ENCODE measurements at regions not wholly inside any gene's neighbourhood (a gene's known extent, or its start where the extent isn't known, plus 50 kb on each side); places are given as distances from the start of the nearest gene placed in this dataset.

DNA sequence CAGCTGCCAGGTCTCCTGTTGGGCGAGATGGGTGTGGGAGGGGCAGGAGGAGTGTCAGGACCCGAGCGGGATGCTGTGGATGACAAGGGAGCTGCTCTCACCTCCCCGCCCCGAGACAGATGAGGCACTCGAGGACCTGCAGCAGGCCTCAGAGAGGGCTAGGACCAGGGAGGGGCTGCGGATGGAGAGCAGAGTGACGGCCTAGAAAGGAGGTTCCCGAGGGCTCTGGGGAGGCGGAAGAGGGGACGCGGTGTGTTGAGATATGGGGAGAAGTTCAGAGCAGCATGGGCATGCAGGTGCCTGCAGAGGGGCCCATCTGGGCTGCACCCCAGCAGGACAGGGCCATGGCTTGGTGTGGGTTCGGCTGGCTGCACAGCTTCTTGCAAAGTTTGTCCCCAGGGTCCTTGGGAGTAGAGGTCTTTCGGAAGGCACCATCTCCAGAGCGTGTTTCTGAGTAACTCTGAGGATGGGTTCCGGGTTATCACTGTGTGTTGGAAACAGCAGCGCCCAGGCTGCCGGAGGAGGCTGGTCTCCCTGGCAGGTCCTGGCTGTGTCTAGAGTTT is 104.6 kb downstream of the PAX1 start (continued):
- TF ChIP-seq, protein P1, sequence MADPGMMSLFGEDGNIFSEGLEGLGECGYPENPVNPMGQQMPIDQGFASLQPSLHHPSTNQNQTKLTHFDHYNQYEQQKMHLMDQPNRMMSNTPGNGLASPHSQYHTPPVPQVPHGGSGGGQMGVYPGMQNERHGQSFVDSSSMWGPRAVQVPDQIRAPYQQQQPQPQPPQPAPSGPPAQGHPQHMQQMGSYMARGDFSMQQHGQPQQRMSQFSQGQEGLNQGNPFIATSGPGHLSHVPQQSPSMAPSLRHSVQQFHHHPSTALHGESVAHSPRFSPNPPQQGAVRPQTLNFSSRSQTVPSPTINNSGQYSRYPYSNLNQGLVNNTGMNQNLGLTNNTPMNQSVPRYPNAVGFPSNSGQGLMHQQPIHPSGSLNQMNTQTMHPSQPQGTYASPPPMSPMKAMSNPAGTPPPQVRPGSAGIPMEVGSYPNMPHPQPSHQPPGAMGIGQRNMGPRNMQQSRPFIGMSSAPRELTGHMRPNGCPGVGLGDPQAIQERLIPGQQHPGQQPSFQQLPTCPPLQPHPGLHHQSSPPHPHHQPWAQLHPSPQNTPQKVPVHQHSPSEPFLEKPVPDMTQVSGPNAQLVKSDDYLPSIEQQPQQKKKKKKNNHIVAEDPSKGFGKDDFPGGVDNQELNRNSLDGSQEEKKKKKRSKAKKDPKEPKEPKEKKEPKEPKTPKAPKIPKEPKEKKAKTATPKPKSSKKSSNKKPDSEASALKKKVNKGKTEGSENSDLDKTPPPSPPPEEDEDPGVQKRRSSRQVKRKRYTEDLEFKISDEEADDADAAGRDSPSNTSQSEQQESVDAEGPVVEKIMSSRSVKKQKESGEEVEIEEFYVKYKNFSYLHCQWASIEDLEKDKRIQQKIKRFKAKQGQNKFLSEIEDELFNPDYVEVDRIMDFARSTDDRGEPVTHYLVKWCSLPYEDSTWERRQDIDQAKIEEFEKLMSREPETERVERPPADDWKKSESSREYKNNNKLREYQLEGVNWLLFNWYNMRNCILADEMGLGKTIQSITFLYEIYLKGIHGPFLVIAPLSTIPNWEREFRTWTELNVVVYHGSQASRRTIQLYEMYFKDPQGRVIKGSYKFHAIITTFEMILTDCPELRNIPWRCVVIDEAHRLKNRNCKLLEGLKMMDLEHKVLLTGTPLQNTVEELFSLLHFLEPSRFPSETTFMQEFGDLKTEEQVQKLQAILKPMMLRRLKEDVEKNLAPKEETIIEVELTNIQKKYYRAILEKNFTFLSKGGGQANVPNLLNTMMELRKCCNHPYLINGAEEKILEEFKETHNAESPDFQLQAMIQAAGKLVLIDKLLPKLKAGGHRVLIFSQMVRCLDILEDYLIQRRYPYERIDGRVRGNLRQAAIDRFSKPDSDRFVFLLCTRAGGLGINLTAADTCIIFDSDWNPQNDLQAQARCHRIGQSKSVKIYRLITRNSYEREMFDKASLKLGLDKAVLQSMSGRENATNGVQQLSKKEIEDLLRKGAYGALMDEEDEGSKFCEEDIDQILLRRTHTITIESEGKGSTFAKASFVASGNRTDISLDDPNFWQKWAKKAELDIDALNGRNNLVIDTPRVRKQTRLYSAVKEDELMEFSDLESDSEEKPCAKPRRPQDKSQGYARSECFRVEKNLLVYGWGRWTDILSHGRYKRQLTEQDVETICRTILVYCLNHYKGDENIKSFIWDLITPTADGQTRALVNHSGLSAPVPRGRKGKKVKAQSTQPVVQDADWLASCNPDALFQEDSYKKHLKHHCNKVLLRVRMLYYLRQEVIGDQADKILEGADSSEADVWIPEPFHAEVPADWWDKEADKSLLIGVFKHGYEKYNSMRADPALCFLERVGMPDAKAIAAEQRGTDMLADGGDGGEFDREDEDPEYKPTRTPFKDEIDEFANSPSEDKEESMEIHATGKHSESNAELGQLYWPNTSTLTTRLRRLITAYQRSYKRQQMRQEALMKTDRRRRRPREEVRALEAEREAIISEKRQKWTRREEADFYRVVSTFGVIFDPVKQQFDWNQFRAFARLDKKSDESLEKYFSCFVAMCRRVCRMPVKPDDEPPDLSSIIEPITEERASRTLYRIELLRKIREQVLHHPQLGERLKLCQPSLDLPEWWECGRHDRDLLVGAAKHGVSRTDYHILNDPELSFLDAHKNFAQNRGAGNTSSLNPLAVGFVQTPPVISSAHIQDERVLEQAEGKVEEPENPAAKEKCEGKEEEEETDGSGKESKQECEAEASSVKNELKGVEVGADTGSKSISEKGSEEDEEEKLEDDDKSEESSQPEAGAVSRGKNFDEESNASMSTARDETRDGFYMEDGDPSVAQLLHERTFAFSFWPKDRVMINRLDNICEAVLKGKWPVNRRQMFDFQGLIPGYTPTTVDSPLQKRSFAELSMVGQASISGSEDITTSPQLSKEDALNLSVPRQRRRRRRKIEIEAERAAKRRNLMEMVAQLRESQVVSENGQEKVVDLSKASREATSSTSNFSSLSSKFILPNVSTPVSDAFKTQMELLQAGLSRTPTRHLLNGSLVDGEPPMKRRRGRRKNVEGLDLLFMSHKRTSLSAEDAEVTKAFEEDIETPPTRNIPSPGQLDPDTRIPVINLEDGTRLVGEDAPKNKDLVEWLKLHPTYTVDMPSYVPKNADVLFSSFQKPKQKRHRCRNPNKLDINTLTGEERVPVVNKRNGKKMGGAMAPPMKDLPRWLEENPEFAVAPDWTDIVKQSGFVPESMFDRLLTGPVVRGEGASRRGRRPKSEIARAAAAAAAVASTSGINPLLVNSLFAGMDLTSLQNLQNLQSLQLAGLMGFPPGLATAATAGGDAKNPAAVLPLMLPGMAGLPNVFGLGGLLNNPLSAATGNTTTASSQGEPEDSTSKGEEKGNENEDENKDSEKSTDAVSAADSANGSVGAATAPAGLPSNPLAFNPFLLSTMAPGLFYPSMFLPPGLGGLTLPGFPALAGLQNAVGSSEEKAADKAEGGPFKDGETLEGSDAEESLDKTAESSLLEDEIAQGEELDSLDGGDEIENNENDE (IDR thresholded peaks at IDR 0.05; ENCODE audit: insufficient replicate concordance, low read length): no peak
- TF ChIP-seq GTF2F1 (IDR thresholded peaks at IDR 0.05; ENCODE audit: borderline replicate concordance, low read depth, low read length): no peak
- no peak for TF ChIP-seq SP1 (IDR thresholded peaks at IDR 0.05; ENCODE audit: low read depth, low read length)
- no peak for TF ChIP-seq KDM5A (IDR thresholded peaks at IDR 0.05; ENCODE audit: low read length)
- no peak for TF ChIP-seq CEBPB (IDR thresholded peaks at IDR 0.05; ENCODE audit: low read depth, low read length)
- TF ChIP-seq BACH1 (IDR thresholded peaks at IDR 0.05; ENCODE audit: low read length): no peak

Data from H1 (cell line).